Chondrocyte (in vitro differentiated cells): ENCODE measurements at regions not wholly inside any gene's neighbourhood (a gene's known extent, or its start where the extent isn't known, plus 50 kb on each side); places are given as distances from the start of the nearest gene placed in this dataset.

ENCODE experiments used
- DNase-seq: peaks from one replicate; pipeline ENCODE4 v3.0.0; 2021; ENCODE audit warnings: mixed read lengths, low spot score
- H3K27ac Mint-ChIP-seq: one replicate; pipeline ENCODE4 v1.8.0; 2021; ENCODE audit warnings: mild to moderate bottlenecking, moderate library complexity, mixed read lengths; ENCODE audit not compliant: unreplicated experiment
- H3K27me3 Mint-ChIP-seq: 2 replicates; pipeline ENCODE4 v1.8.0; 2021; ENCODE audit warnings: low read depth, mixed read lengths
- H3K36me3 Mint-ChIP-seq: 2 replicates; pipeline ENCODE4 v1.8.0; 2021; ENCODE audit warnings: low read depth, mixed read lengths
- H3K4me1 Mint-ChIP-seq: 2 replicates; pipeline ENCODE4 v1.8.0; 2021; ENCODE audit warnings: low read depth, mild to moderate bottlenecking, mixed read lengths
- H3K4me3 Mint-ChIP-seq: one replicate; pipeline ENCODE4 v1.8.0; 2021; ENCODE audit warnings: mild to moderate bottlenecking, moderate library complexity, mixed read lengths; ENCODE audit not compliant: unreplicated experiment
- H3K9me3 Mint-ChIP-seq: 2 replicates; pipeline ENCODE4 v1.8.0; 2021; ENCODE audit warnings: low read depth, mixed read lengths
- CTCF ChIP-seq: fragments of 200-600 bp; sonication (generic); IDR thresholded peaks from 2 replicates; pipeline ENCODE4 v1.5.0; 2021; ENCODE audit warnings: antibody characterized with exemption, mild to moderate bottlenecking, moderate library complexity

GRCh38 chr17:79522414-79522813 lies 88.4 kb downstream of the RBFOX3 start:
- Mint-ChIP-seq H3K36me3 (no peaks in the 10 kb centered on the region), H3K9me3 (no peaks in the 10 kb centered on the region), H3K27me3 (peaks cover 45% of the 10 kb centered on the region), H3K4me1 (no peaks in the 10 kb centered on the region), H3K4me3 (no peak overlapping the region), H3K27ac (no peak overlapping the region)
- no peak for TF ChIP-seq CTCF
- no peak for DNase-seq

DNA sequence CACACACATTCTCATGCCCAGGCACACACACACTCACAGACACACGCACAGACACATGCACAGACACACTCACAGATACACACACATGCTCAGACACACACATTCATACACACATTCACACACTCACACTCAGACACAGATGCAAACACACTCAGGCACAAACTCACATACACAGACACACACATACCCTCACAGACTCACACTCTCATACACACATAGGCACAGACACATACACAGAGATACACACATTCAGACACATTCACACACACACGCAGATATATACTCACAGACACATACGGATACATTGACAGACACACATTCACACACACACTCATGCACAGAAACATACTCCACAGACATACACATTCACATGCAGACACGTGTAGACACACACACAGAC lies 89.6 kb downstream of the RBFOX3 start:
- Mint-ChIP-seq H3K4me3 (no peak overlapping the region), H3K27me3 (peaks cover 42% of the 10 kb centered on the region), H3K9me3 (no peaks in the 10 kb centered on the region), H3K4me1 (no peaks in the 10 kb centered on the region), H3K27ac (no peak overlapping the region), H3K36me3 (no peaks in the 10 kb centered on the region)
- DNase-seq, result no peak
- TF ChIP-seq CTCF, result no peak

DNA sequence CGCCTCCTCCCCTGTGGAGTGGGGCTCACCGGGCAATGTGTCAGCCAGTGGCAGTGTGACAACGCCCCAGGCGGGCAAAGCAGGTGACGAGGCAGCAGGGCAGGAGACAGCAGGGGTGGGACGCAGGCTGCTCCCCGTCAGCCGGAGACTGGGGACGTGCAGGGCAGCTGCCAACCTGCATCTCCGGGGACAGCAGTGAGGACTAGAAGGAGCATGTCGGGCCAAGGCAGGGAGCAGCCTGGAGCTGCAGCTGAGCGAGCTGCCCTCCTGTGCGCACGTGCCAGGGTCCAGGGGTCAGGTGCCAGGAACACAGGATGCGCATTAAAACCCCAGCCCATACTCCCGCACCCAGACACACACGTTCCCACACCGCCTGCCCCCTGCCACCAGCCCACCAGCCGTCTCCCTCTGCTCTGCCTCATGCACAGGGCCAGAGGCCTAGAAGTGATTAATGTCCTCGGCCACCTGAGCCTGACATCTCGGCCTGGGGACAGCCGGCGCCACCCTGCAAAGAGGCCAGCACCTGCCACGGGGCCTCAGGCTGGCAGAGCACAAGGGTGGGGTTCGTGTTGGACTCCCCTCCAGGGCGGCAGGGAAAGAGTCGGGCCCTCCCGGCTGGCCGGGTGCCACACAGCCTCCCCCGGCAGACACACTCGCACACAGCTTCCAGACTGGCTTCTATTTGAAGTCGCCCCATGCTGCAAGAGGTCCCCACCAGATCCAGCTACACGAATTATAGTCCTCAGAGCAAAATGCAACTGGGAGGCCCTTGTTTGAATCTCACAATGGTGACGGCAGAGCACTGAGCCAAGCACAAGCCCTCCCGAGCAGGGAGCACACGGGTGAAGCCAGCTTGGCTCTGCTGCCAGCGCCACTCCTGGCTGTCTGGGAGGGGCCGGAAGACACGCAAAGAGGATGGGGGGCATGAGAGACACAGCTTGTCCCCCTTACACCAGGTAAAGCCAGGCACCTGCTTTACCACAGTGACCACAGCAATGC lies 90.4 kb downstream of the RBFOX3 start:
- Mint-ChIP-seq H3K4me3 (no peak overlapping the region), H3K9me3 (no peaks in the 10 kb centered on the region), H3K4me1 (no peaks in the 10 kb centered on the region), H3K27me3 (peaks cover 42% of the 10 kb centered on the region), H3K36me3 (no peaks in the 10 kb centered on the region), H3K27ac (no peak overlapping the region)
- TF ChIP-seq CTCF, result no peak
- DNase-seq, result no peak

- H3K4me1 Mint-ChIP-seq, result no peaks in the 10 kb centered on the region
- no peaks in the 10 kb centered on the region for H3K36me3 Mint-ChIP-seq
- H3K27ac Mint-ChIP-seq, result no peak overlapping the region
- no peak for TF ChIP-seq CTCF
- no peak for DNase-seq
- H3K4me3 Mint-ChIP-seq, result no peak overlapping the region
- H3K9me3 Mint-ChIP-seq, result no peaks in the 10 kb centered on the region
- peaks cover 43% of the 10 kb centered on the region for H3K27me3 Mint-ChIP-seq
Measured at GRCh38 chr17:79519601-79520000, 91.2 kb downstream of the RBFOX3 start.

DNA sequence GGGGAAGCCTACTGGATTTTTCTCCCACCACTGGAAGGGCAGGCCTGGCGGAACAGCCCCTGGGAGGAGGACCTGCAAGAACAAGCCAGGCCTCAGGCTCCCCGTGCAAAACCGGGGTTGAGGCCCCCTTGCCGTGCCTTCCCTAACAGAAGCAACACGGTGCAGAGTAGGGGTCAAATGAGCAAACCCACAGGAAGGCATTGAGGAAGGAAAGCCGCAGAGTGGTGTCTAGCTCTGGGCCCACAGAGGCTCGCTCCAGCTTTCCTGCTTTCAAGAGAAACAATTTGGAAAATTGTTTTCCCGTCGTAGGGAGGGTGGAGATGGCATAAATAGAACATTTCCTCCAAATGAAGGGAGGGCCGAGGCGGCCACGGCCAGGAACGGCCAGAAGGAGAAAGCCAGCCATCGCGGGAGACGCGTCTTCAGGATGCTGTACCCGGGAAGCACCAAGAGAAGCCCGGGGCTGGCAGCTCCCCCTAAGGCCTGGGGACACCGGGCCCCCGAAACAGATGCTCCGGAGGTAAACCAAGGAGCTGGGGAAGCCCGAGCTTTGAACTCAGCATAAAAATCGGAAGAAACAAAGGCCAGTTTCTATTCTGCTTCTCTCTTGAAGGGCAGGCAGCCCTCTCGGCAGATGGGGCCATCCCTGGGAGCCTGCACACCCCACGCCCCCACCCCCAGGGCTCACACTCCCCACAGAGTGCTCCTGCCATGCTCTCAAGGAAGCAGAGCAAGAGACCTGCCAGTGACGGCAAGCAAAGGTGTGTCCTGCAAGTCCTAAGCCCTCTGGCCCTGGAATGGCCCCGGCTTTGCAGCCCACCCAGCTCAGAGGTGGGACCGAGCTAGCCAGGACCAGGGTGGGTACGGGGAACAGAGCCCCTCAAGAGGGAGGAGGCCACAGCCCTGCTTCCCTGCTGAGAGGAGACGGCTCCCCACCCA lies 92.0 kb downstream of the RBFOX3 start:
- H3K4me1 Mint-ChIP-seq, result no peaks in the 10 kb centered on the region
- peaks cover 40% of the 10 kb centered on the region for H3K27me3 Mint-ChIP-seq
- no peak overlapping the region for H3K27ac Mint-ChIP-seq
- no peak for TF ChIP-seq CTCF
- H3K36me3 Mint-ChIP-seq, result no peaks in the 10 kb centered on the region
- no peak overlapping the region for H3K4me3 Mint-ChIP-seq
- H3K9me3 Mint-ChIP-seq, result no peaks in the 10 kb centered on the region
- no peak for DNase-seq
